GM21528 (cell line): ENCODE measurements at regions not wholly inside any gene's neighbourhood (a gene's known extent, or its start where the extent isn't known, plus 50 kb on each side); places are given as distances from the start of the nearest gene placed in this dataset.
"Not testable (repeated sequence)": the region's sequence is repeated elsewhere in the genome, so short reads cannot be mapped to it uniquely, and the experiment has no call there.

Experiments
- ATAC-seq: cut with Tn5 transposase; IDR thresholded peaks from one replicate; pipeline ENCODE4 v1.9.1; 2021; ENCODE audit warnings: mild to moderate bottlenecking, moderate library complexity; ENCODE audit not compliant: unreplicated experiment, low FRiP score

DNA sequence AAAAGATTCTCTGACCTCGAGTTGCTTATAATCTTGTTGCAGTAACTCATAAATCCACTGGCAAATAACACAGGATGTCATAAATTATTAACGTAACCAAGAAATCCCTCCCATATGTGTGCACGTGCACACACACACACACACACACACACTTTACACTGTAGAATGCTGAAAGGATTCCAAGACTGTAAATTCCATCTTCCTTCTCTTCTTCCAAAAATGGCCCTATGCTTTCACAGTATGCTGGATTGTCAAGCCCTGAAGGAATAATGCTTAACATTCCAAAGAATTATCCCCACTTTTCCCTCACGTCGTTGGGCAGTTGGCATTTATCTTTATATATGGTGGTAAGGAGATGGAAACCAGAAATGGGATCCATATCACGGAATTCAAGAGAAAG is 117.5 kb upstream of the CRIM1 start:
- ATAC-seq: no peak

DNA sequence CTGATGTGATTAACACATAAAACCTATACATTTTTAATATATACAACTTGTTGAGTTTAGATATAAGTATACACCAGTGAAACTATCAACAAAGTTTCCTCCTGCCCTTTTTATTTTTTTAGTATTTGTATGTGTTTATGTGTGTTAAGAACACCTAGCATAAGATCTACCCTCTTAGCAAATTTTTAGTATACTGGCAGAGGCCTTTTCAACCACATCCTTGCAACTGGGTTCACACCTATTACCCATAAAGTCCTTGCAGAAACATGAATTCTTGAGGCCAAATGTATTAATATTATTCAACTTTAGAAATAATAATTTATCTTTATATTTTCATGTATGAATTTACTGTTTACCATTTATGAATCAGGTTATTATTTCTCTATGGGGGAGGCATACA is 119.7 kb upstream of the CRIM1 start:
- no peak for ATAC-seq

DNA sequence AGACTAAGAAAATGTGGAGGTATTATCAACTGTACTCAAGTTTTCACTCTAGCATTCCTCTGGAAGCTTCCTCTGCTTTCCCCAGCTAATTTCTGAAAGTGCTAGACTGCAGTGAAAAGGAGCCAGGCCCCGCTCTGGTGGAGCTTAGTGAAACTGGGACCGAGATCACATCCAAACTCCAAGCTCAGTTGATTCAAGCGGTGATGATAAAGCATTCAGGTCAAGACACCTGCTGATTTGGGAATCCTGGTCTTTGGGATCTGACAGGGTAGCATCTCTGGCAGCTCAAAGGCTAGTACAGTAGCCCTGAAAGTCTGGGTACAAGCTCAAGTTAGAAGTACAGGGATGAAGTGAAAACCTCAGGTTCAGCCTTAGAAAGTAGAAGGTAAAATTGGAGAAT is 120.2 kb upstream of the CRIM1 start:
- no peak for ATAC-seq

DNA sequence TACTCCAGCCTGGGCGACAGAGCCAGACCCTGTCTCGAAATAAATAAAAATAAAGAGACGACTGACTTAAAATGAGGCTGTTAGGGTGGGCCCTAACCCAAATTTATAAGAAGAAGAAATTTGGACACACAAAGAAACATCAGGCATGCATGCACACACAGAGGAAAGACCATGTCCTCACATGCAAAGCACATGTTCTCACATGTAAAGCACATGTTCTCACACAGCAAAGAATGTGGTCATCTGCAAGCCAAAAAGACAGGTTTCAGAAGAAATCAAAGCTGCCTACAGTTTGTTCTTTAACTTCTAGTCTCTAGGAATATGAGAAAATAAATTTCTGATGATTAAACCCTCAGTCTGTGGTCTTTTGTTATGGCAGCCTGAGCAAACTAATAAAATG is 132.3 kb upstream of the CRIM1 start:
- ATAC-seq: no peak

DNA sequence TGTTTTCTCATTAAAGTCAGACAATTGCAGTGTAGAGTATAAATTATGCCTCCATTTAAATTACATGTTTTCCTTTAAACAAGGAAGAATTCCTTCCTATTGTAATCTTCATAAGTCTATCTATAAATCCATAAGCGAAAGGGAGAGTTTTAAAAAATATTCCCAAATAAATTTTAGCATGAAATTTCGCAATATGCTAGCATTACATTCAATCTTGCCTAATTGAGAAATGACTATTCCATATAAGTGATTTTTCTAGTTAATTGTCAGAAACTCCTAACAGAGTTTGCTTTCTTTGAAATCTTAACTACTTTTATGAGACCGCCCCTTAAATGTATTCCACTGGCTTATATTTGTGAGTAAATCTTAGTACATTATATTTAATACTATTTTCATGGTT is 133.1 kb upstream of the CRIM1 start:
- no peak for ATAC-seq

DNA sequence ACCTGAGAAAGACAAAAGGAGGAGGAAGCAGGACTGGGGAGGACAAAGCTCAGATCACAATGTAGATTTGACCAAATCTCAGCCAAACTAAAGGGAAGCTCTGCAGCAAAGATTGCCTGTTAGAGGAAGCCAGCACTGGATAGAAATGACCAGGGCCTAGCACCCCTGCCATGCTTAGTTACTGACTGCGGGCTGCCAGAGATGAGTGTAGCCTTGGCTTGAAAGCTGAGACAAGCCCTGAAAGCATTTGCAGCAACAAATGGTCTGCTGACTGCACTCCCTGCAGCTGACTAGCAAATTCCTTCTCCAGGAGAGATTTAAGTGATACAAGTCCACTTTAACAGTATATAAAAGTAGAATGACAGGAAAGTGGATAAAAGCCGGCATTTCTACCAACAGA is 140.9 kb upstream of the CRIM1 start:
- no peak for ATAC-seq

DNA sequence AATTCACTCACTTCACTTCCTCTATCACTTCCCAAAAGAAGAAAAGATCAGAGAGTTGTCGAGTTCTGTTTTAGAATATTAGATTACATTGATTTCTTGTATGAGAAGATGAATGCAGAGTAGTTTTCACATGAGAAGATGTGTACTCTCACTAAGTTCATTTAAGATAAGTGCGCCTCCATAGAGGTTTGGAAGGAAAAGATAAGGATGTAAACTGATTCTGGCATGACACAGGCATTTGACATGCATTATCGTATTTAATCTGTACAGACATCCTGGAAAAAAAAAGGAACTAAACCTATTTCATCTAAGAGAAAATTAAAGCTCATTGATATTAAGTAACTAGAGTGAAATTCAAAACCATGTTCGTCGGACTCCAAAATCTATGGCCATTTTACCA is 152.2 kb upstream of the CRIM1 start:
- ATAC-seq: no peak

DNA sequence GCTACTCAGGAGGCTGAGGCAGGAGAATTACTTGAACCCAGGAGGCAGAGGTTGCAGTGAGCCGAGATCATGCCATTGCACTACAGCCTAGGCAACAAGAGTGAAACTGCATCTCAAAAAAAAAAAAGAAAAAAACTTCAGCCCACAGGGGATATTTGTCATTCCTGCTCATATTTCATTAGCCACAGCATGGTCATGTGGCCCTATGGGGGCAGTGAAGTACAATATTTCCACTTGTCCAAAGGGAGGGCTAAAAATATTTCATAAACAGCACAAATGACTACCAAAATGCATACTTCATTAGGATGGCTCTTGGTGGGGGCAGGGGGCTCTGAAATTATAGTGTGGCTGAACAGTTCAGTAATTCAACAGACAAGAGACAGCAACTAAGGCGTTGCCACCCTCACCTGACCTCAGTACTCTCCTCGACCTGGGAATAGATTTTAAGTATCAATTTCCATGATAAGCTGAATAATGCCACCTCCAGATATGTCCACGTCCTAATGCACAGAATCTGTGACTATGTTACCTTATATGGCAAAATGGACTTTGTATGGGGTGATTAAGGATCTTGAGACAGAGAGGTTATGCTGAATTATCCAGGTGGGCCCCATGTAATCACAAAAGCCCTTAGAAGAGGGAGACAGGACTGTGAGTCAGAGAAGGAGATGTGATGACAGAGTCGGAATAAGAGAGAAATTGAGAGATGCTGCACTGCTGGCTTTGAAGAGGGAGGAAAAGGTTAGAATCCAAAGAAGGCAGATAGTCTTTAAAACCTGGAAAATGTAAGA is 158.2 kb upstream of the CRIM1 start:
- no peak for ATAC-seq

DNA sequence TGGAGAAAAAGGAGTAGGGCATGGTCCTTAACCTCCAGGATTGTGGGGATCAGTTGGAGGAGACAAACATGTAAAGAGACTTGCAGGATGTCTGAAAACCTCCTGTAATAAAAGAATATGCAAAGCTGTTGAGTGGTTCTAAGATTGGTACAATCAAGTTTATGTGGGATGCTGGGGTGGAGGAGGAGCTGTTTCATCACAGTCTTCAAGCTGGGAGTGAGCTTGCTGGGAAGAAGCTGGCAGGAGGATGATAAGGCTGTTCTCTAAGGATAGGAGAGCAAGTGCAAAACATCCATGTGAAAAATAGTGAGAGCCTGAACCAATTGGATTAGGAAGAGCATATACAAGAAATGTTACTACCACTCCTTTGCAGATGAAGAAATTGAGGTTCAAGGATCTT is 161.9 kb upstream of the CRIM1 start:
- ATAC-seq: no peak

DNA sequence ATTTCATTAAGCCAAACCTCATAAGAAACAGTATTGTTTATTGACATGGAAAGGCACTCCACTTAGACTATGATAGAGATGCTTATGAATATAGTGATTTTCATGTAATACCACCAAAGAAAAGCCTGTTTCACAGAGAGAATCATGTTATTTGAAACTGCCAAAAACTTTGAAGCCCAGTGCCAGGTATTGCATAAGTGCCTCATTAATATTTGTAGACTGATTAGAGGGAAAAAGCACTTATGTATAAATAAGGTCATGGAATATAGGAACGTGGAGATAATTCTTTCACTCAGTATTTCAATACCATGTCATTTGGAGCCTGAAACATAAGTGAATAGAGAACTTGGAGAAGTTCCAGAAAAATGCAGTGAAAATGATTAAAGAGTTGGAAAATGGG is 162.6 kb upstream of the CRIM1 start:
- no peak for ATAC-seq

DNA sequence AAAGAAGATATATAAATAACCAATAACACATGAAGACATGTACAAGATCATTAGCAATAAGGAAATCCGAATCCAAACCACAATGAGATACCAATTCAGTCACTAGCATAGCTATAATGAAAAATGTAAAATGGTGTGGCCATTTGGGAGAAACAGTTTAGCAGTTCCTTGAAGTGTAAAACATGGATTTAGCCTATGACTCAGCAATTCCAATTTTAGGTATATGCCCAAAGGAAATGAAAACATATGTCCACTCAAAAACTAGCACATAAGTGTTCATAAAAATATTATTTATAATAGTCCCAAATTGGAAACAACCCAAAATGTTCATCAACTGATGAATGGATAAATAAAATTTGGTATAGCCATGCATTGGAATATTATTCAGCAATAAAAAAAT is 165.5 kb upstream of the CRIM1 start:
- ATAC-seq: no peak

DNA sequence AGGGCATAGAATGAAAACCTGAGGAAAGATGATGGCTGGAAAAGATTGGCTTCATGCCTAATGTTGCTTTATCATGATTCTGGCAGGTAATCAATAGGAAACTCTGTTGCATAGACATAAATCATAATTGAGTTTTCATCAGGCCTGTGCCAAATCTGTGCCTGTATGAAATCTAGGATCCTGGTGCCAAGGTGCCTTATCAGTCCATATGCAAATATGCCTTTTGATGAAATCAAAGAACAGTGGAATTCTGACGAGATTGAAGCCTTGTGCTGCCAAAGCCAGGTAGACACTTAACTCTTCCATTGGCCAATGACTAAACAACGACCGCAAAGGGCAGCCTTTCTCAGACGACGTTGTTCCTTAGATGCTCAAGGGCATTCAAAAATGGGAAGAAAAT is 170.0 kb upstream of the CRIM1 start:
- no peak for ATAC-seq

DNA sequence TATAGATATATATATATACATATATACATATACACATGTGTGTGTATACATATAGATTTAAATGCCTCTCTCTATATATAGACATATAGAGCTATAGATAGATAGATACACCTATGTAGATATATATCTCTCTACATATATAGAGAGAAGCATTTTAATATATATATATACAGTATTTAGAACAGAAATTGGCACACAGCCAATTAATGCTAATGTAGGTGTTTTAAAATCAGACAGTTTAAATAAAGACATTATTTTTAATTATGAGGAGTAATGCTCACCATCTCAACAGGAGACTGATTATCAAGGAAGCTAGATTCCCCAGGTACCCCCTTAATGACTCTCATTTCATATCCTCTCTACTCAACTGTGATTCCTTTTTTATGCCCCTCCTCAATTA is 170.7 kb upstream of the CRIM1 start:
- ATAC-seq: no peak

DNA sequence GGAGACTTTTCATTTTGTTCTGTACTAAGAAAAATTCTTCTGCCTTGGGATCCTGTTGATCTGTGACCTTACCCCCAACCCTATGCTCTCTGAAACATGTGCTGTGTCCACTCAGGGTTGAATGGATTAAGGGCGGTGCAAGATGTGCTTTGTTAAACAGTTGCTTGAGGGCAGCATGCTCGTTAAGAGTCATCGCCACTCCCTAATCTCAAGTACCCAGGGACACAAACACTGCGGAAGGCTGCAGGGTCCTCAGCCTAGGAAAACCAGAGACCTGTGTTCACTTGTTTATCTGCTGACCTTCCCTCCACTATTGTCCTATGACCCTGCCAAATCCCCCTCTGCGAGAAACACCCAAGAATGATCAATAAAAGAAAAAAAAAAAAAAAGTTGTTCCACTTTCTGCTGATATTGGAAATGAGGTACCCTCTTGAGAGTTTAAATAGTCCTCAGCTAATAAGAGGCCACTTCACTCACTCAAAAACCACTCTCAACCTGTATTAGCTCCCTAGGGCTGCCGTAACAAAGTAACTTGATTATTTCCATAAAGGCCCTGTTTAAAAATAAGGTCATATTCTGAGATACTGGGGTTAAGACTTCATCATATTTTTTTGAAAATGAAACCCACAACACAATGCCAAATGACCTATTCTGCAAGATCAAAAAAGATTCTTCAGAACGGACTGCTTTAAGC is 174.6 kb upstream of the CRIM1 start:
- not testable (repeated sequence) for ATAC-seq

DNA sequence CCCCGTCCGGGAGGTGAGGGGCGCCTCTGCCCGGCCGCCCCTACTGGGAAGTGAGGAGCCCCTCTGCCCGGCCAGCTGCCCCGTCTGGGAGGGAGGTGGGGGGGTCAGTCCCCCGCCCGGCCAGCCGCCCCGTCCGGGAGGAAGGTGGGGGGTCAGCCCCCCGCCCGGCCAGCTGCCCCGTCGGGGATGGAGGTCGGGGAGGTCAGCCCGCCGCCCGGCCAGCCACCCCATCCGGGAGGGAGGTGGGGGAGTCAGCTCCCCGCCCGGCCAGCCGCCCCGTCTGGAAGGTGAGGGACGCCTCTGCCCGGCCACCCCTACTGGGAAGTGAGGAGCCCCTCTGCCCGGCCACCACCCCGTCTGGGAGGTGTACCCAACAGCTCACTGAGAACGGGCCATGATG is 175.3 kb upstream of the CRIM1 start:
- ATAC-seq: not testable (repeated sequence)

DNA sequence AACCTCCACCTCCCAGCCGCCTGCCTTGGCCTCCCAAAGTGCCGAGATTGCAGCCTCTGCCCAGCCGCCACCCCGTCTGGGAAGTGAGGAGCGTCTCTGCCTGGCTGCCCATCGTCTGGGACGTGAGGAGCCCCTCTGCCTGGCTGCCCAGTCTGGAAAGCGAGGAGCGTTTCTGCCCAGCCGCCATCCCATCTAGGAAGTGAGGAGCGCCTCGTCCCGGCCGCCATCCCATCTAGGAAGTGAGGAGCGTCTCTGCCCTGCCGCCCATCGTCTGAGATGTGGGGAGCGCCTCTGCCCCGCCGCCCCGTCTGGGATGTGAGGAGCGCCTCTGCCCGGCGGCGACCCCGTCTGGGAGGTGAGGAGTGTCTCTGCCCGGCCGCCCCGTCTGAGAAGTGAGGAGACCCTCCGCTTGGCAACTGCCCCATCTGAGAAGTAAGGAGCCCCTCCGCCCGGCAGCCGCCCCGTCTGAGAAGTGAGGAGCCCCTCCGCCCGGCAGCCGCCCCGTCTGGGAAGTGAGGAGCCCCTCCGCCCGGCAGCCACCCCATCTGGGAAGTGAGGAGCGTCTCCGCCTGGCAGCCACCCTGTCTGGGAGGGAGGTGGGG is 175.8 kb upstream of the CRIM1 start:
- not testable (repeated sequence) for ATAC-seq

DNA sequence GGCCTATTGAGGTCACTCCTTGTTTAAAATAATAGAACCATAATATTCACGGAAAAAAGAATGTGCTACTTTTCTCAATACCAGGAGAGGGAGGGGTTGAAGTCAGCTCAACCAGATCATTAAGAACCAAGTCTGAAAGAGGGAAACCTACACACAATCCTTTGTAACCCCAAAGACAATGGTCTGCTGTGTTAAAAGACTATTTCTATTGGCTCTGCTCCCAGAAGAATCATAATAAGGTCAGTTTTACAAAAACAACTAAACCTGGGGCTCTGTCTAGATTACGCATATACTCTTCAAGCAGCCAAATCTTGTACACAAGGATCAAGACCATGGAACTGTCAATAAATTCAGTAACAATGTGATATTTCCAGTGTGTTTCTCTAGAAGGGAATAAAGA is 177.2 kb upstream of the CRIM1 start:
- no peak for ATAC-seq

DNA sequence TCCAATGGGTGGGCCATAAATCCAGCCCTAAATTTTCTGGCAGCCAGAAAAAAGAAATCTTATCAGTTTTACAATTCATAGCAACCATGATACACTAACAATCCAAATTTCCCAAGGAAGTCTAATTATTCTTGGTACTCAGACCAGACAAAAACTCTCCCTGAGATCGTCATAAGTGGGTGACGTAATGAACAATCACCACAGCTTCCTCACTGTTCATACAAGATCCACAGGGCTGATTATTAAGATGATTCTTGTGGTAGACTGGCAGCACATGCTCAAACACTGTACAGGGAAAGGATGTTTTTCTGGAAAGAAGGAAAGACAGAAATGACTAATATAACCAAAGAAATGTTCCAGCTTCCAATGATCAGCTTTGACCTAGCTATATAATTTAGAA is 178.3 kb upstream of the CRIM1 start:
- no peak for ATAC-seq

DNA sequence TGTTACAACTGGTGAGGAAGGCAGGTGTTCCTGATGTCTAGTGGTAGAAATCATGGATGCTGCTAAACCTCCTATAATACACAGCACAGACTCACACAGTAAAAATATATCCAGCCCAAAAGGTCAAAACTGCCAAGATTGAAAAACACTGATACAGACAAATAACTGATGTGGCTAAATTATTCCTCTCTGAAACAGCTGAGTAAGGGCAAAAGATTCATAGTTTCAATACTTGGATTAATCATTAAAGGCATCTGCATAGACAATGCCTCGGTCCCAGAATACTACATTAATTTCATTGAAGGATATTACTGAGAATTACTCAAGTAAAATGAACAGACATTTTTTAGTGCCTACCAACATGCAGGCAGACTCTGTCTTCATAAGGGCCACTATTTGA is 180.7 kb upstream of the CRIM1 start:
- no peak for ATAC-seq

DNA sequence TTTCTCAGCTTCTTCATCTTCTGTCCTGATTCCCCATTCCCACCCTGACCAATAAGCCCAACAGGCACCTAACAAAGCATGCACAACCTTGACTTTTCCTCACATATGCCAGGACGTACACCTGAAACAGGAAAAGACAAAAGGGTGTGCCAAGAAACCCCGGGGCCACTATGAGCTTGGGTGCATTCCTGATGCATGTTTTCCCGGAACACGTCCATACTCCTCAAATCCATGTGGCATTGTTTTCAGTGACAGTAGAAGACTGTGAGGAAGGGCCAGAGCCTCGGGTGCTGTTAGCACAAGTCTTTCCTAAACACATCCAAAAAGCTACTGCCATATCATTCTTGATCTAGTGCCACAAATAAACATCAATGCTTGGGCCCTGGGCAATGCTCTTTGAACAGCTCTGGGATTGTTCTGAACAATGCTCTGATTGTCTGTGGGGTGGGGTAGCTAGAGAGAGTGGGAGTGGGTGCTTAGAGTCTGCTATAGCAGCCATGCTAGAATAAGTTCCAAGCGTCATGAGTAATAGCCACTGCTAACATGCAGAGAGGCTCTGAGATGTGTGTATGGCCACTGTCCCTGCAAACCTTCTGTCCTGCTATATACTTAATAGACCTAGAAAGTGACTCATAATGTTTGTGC is 181.7 kb upstream of the CRIM1 start:
- ATAC-seq: no peak

DNA sequence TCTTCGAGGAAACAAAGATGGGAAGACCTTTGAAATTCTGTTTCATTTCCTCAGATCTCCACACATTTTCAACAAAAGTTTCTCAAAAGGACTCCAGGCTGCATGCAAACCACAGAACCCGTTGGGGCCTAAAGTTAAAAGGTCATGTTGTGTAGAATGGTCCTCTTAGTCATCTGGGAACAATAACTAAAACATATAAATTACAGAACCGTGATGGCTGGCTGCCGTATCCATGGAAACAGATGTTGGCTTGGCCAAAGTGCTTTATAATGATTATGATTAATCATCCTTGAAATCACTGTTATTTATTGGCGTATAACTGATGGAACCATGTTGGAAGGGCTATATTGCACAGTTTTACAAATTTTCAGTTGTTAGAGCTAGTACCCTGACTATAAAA is 182.8 kb upstream of the CRIM1 start:
- no peak for ATAC-seq
